ENCODE measurements at regions not wholly inside any gene's neighbourhood (a gene's known extent, or its start where the extent isn't known, plus 50 kb on each side); places are given as distances from the start of the nearest gene placed in this dataset.

GRCh38 chr1:36657826-36658225 is 175.1 kb upstream of the CSF3R start:
- ATAC-seq (ENCODE audit: low FRiP score), result no peak
- no peak for DNase-seq (ENCODE audit: low spot score)
- no peak for TF ChIP-seq CTCF (IDR thresholded peaks at IDR 0.05)

GRCh38 chr1:36656838-36657237 is 174.1 kb upstream of the CSF3R start:
- no peak for DNase-seq (ENCODE audit: low spot score)
- TF ChIP-seq CTCF (IDR thresholded peaks at IDR 0.05), result no peak
- no peak for ATAC-seq (ENCODE audit: low FRiP score)

- TF ChIP-seq CTCF (IDR thresholded peaks at IDR 0.05), result no peak
- DNase-seq (ENCODE audit: low spot score), result no peak
- ATAC-seq (ENCODE audit: low FRiP score), result no peak
Observed at GRCh38 chr1:36656271-36656670, 173.6 kb upstream of the CSF3R start.

GRCh38 chr1:36654586-36654985 is 171.9 kb upstream of the CSF3R start:
- no peak for ATAC-seq (ENCODE audit: low FRiP score)
- no peak for TF ChIP-seq CTCF (IDR thresholded peaks at IDR 0.05)
- DNase-seq (ENCODE audit: low spot score), result no peak

GRCh38 chr1:36653850-36654249 is 171.1 kb upstream of the CSF3R start:
- ATAC-seq (ENCODE audit: low FRiP score), result no peak
- no peak for DNase-seq (ENCODE audit: low spot score)

GRCh38 chr1:36652586-36652985 is 169.9 kb upstream of the CSF3R start:
- DNase-seq (ENCODE audit: low spot score) (no peak), ATAC-seq (ENCODE audit: low FRiP score) (no peak)
- no peak for TF ChIP-seq CTCF (IDR thresholded peaks at IDR 0.05)

More at GRCh38 chr1:36653850-36654249, 171.1 kb upstream of the CSF3R start:
- no peak for TF ChIP-seq CTCF (IDR thresholded peaks at IDR 0.05)

- DNase-seq (ENCODE audit: low spot score) (no peak), ATAC-seq (ENCODE audit: low FRiP score) (no peak)
- no peak for TF ChIP-seq CTCF (IDR thresholded peaks at IDR 0.05)
Observed at GRCh38 chr1:36652011-36652410, 169.3 kb upstream of the CSF3R start.

Measured in omental fat pad (tissue), 3 donors.